ENCODE measurements at regions not wholly inside any gene's neighbourhood (a gene's known extent, or its start where the extent isn't known, plus 50 kb on each side); places are given as distances from the start of the nearest gene placed in this dataset.

DNA sequence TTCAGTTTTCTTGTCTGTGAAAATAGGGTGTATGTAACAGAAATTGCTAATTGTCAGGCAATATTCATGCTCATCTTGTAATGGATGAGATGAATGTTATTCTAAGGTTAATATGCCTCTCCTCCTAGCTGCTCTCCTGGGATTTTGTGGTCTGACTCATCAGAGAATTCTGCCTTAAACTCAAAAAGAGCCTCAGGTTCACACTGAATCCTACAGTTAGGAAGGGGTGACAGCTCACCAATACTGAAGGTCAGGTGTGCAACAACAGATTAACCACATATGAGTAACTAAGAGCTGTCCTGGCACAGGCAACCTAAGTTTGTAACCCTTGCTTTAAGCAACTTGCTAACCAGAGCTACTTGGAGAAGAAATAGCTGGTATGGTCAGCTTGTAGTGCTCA is 197.7 kb downstream of the SPATA18 start:
- TF ChIP-seq EZH2phosphoT487 (IDR thresholded peaks at IDR 0.05; ENCODE audit: insufficient read depth, low read depth) = no peak
- no peak for TF ChIP-seq EZH2 (IDR thresholded peaks at IDR 0.05; ENCODE audit: insufficient read depth, poor library complexity, severe bottlenecking)

Data from GM23248 (cell line).